SIG-M5 treated with dmso at 0.1 percent for 504 hours (cell line): ENCODE measurements at regions not wholly inside any gene's neighbourhood (a gene's known extent, or its start where the extent isn't known, plus 50 kb on each side); places are given as distances from the start of the nearest gene placed in this dataset.

Experiments used
- DNase-seq: peaks from one replicate; lab custom pipeline; 2025; ENCODE audit not compliant: unreplicated experiment; lab: John Stamatoyannopoulos, UW

DNA sequence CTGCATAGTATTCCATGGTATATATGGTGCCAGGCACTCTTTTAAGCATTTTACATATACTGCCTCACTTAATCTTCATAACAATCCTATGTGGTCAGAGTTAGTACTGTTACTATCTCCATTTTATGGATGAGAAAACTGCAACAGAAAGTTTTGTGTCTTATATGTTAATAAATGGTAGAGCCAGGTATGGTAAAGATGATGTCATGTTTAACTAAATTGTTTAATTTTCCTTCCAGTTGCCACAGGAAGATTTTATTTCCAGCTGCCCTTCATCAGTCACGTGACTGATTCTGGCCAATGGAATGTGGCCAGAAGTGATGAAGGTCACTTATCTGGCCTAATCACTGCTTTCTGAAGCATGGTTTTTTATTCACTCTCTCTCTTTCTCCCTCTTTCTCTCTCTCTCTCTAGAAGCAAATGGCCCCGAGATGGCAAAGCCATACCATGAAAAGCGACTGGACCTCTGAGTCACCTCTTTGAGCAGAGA, 75.7 kb upstream of the BTBD3 start:
- no peak for DNase-seq

DNA sequence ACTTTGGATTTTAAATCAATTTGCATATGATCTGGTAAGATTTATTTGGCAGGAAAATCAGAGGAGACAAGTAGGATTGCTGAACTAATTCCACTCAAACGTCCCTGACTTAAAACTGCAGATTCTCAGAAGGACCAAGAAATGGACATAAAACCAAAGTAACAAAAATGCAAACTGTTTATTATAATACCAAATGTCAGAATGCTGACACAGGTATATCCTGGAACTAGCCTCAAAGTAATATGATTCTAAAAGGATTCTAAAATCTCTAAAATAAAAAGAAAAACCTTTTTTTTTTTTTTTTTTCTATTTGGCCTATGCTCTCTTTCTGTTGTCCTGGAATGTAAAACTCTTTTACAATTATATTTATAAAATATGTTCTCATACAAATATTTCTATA, 74.4 kb upstream of the BTBD3 start:
- DNase-seq: no peak

DNA sequence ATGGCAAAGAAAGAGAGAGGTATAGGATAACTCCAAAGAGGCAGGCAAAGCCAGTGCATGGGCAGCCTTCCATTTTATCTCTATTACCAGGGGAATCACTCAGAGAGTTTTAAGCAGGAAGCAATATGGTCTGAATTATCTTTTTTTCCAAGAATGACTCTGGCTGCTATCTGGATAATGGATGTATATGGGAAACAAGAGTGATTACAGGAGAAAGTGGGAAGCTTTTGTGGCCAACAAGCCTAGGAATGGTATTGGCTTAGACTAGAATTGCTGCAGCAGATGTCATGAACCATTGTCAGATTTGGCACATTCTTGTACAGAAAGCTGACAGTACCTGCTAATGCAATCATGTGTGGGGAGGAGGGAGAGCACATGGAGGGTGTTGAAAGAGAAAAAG, 73.0 kb upstream of the BTBD3 start:
- DNase-seq: no peak

DNA sequence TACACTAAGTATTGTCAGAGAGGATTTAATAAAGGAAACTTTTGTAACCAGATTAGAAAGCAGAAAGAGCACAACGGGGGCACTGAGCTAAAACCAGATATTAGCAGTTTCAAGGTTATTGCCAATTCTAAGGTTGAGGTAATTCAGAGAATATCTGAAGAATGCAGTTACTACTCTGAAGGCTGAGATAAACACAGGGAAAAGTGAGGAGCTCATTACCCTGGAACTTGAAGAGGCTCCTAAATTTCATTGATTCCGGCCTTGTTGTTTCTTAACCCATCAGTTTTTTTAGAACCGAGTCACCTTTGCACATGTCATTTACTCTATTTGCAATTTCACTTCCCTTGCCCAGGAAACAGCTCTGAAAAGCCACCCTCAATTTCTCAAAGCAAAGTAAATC, 72.4 kb upstream of the BTBD3 start:
- no peak for DNase-seq

DNA sequence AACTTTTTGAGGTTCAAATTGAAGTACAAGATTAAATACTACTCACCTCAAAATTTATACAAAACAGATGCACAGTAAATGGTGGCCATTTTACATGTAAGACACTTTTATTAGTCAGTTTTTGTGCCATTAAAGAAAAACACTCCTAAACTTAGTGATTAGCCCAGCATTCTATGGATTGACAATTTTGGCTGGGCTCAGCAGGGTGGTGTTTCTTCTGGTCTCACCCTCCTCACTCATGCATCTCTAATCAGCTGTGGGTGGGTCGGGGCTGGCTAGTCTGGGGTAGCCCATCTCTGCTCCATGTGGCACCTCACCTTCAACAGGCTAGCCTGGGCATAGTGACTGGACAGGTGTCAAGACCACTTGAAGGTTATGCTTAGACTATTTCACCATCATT, 71.6 kb upstream of the BTBD3 start:
- no peak for DNase-seq

DNA sequence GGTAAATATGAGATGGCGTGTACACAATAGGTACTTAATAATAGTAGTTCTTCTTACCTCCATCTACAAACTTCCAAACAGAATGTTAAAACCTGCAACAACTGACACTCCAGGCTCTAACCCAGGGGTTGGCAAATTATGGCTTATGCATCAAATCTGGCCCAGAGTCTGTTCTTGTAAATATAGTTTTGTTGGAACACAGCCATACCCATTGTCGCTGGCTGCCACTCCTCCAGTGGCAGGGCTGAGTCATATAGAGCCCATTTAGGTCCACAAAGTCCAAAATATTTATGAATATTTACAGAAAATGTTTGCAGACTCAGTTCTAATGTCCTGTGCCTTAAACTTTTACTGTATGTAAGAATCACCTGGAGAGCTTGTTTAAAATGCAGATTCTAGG, 69.9 kb upstream of the BTBD3 start:
- DNase-seq: no peak

DNA sequence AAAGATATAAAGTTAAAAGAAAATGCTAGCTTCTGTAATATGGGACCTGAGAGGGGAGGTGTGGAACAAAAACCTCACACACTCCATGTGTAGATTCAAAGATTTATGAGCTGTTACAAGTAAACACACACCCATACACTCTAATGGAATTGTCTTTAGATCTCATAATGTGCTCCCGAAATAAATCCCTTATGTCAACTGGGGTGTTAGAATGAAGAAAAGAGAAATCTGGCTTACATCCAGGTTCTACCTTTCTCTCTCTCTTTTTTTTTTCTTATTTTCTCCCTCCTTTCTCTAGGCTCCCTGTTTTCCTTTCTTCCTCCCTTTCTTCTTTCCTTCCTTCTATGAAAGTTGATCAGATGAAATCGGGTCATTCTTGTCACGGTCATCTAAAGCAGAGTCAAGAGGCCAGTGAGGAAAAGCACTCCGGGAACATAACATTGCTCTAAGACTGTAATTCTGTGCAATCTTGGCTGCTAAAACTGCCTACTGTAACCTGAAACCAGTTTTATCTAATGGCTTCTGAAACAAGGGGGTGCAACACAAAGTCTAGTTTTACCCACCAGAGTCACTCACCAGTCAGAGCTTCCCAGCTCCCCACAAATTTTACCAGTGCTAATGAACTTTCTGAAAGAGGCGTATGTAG, 68.3 kb upstream of the BTBD3 start:
- DNase-seq: no peak

DNA sequence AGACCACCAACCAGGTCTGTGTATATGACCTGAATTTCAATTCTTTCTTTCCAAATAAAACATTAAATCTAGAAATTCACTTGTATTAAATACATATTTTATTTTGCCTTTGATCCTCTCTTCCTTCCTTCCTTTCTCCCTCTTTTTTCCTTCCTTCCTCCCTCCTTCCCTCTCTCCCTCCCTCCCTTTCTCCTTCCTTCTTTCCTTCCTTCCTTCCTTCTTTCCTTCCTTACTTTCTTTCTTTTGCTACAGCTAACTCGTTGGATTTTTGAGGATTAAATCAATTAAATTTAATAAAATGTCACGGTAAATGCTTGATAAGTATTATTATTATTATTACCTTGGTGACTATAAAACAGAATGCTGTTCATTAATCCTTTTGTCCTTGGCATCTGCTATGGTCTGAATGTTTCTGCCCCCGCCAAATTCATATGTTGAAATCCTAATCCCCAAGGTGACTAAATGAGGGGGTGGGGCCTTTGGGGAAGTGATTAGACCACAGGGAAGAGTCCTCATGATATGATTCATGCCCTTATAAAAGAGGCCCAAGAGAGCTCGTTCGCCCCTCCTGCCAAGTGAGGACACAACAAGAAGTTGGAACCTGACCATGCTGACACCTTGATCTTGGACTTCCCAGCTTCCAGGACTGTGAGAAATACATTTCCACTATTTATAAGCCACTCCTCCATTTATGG, 67.6 kb upstream of the BTBD3 start:
- DNase-seq: no peak

DNA sequence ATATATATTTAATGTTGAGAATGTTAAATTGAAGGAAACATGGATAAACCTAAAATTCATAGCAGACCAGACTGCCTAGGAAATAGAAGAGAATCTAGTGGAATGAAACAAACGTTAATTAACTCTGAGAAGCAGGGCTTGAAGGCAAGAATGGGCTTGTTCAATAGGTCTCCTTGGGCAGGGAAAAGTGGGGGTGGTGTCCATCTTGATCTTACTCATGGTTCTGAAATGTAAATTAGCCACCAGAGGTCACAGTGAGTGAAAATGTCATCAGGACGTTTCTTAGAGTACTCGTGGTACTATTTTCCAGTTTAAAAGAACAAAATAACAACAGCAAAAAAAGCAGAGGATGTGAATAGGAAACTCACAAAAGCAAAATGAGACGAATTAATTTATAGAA, 66.8 kb upstream of the BTBD3 start:
- no peak for DNase-seq

DNA sequence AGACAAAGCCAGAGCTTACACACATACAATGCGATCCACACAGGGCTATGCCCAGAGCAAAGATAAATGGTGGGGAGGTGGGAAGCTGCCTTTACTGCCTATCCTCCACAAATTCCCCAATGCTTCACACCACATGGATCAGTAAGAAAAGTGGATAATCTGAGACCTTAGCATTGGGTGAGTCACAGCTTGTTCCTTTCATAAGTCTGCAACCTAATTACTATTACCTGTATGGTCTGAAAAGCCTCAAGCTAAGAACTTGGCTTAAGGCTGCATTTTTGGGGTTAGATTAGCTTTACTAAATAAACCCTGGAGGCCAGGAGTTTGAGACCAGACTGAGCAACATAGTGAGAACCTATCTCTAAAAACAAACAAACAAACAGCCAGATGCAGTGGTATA, 66.0 kb upstream of the BTBD3 start:
- DNase-seq: no peak

DNA sequence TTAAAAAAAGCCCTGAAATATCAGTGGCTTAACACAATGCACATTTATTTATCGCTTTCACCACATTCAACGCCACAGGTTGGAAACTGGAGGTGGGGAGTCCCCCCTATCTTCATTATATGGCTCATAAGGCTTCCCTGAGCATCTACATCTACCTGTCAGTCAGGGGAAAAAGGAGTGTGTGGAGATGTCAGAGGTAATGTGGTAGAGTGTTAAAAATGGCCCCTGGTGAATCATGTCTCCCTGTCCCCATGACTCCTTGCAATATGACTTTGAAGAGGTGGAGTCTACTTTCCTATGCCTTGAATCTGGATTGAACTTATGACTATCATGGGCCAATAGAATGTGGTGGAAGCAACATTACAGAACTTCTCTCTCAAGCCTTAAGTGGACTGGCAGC, 65.5 kb upstream of the BTBD3 start:
- DNase-seq: no peak

DNA sequence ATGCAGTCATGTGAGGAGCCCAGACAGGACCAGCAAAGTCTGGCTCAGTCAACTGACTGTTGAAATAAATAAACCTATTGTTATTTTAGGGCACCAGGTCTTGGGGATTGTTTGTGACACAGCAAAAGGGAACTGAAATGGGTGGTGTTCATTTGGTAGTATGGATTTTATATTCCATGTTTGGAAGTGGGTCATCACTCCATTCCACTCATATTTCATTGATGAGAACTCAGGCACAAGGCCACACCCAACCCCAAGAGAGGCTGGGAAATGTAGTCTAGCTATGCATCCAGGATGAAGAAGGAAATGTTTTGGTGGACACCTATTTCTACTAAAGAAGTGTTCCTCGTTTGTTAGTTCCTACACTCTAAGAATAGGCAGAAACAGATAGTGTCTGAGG, 64.9 kb upstream of the BTBD3 start:
- DNase-seq: no peak

DNA sequence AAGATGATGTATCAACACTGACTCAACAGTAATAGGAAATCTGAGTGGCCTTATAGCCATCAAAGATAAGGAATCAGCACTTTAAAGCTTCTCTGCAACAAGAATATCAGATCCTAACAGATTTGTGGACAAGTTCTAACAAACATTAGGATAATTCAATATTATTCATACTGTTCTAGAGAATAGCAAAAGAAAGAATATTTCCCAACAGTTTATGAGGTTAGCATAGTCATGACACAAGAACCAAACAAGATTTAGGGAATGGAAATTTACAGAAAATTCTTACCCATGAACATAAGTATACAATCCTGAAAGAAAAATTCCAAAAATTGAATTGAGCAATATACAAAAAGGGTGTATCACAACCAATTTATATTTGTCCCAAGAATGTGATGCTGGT, 64.3 kb upstream of the BTBD3 start:
- no peak for DNase-seq

DNA sequence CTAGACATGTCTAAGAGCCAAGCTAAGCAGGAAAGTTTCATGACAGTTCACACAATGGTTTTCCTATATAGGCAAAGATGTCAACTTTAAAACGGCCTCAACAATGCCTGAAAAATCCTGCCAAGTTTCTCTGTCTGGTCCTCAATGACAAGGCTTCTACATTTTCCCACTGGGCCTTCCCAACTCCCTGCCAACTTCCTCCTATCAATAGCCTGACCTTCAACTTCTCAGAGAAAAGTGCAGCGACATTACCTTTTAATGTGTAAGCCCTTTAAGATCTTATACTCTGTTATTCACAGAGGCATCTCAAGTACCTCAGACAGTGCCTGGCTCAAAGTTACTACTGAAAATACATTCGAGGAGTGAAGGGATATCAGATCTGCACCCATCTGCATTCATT, 56.2 kb upstream of the BTBD3 start:
- no peak for DNase-seq

DNA sequence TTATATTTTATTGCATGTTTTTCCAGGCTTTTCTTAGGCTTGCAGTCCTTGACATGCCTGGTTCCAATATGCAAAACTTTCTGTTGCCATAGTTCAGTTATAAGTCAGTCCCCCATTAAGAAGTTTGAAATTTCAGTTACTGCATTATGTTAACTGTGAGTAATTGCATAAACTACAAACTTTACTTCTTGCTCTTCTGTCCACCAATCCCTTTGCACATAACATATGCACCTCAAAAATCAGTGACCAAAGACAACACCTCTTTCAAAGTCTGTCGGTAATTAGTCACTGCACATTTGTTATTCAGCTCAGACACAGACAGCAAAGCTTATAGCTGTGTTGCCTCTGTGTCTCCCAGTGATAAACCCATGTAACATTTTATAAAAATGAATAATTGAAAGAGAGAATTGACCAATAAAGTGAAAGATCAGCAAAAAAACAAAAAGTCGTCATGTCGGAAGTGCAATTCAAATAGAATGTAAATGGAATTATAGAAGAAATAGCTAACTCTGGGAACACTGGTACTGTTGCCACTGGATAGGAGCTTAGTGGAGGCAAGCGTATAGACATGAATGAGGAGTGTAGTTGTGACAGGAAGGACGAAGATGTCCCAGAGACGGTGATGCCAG, 50.3 kb upstream of the BTBD3 start:
- DNase-seq: no peak
